Cardiac fibroblast (primary cell): ENCODE measurements at regions not wholly inside any gene's neighbourhood (a gene's known extent, or its start where the extent isn't known, plus 50 kb on each side); places are given as distances from the start of the nearest gene placed in this dataset.
"Not testable (repeated sequence)": the region's sequence is repeated elsewhere in the genome, so short reads cannot be mapped to it uniquely, and the experiment has no call there.

Experiments used
- DNase-seq, 2 donors: peaks; one replicate each; pipeline versions ENCODE4 v3.0.0 to v3.0.0-alpha.2; 2010; ENCODE audit warnings: low read depth in 2 of 2
- H3K4me3 ChIP-seq, 2 donors: replicated peaks in 1 of 2; 1 replicate in 1 of 2; 2 replicates in 1 of 2; pipeline ENCODE4 v1.5.1; 2011; ENCODE audit warnings: low read depth in 2 of 2, low read length in 2 of 2, mild to moderate bottlenecking in 2 of 2, moderate library complexity in 1 of 2
- CTCF ChIP-seq: IDR thresholded peaks from one replicate; pipeline ENCODE4 v1.5.1; 2011; ENCODE audit warnings: low read depth, mild to moderate bottlenecking, low read length, inconsistent platforms

- TF ChIP-seq CTCF = no peak
- no peak for DNase-seq
- no peak overlapping the region for H3K4me3 ChIP-seq
Observed at GRCh38 chr1:172790245-172790644, 131.3 kb downstream of the FASLG start.

- H3K4me3 ChIP-seq = no peak overlapping the region
- TF ChIP-seq CTCF = no peak
- DNase-seq = no peak
Observed at GRCh38 chr1:172793823-172794222, 134.9 kb downstream of the FASLG start.

- no peak for DNase-seq
- H3K4me3 ChIP-seq = no peak overlapping the region
- no peak for TF ChIP-seq CTCF
Observed at GRCh38 chr1:172795741-172796140, 136.8 kb downstream of the FASLG start.

GRCh38 chr1:172799804-172800203 lies 140.9 kb downstream of the FASLG start:
- not testable (repeated sequence) for DNase-seq, H3K4me3 ChIP-seq

GRCh38 chr1:172801771-172802322 lies 142.9 kb downstream of the FASLG start:
- no peak for DNase-seq
- no peak for TF ChIP-seq CTCF
- no peak overlapping the region for H3K4me3 ChIP-seq

- no peak overlapping the region for H3K4me3 ChIP-seq
- TF ChIP-seq CTCF = no peak
- no peak for DNase-seq
Observed at GRCh38 chr1:172809750-172810149, 150.8 kb downstream of the FASLG start.

GRCh38 chr1:172810480-172811175 lies 151.7 kb downstream of the FASLG start:
- no peak for DNase-seq
- H3K4me3 ChIP-seq = no peak overlapping the region
- no peak for TF ChIP-seq CTCF
